Osteocyte (in vitro differentiated cells): ENCODE measurements at regions not wholly inside any gene's neighbourhood (a gene's known extent, or its start where the extent isn't known, plus 50 kb on each side); places are given as distances from the start of the nearest gene placed in this dataset.

Source experiments
- DNase-seq: peaks from one replicate; pipeline ENCODE4 v3.0.0; 2021; ENCODE audit warnings: mixed read lengths; ENCODE audit not compliant: unreplicated experiment; ENCODE audit errors: extremely low spot score
- H3K27ac Mint-ChIP-seq: one replicate; pipeline ENCODE4 v1.8.0; 2021; ENCODE audit warnings: mild to moderate bottlenecking, mixed read lengths; ENCODE audit not compliant: unreplicated experiment
- H3K27me3 Mint-ChIP-seq: one replicate; pipeline ENCODE4 v1.8.0; 2021; ENCODE audit warnings: mixed read lengths; ENCODE audit not compliant: unreplicated experiment
- H3K36me3 Mint-ChIP-seq: one replicate; pipeline ENCODE4 v1.8.0; 2021; ENCODE audit warnings: mixed read lengths; ENCODE audit not compliant: unreplicated experiment
- H3K4me1 Mint-ChIP-seq: one replicate; pipeline ENCODE4 v1.8.0; 2021; ENCODE audit warnings: mixed read lengths; ENCODE audit not compliant: unreplicated experiment
- H3K4me3 Mint-ChIP-seq: one replicate; pipeline ENCODE4 v1.8.0; 2021; ENCODE audit warnings: mild to moderate bottlenecking, moderate library complexity, mixed read lengths; ENCODE audit not compliant: unreplicated experiment
- H3K9me3 Mint-ChIP-seq: one replicate; pipeline ENCODE4 v1.8.0; 2021; ENCODE audit warnings: mixed read lengths; ENCODE audit not compliant: unreplicated experiment
- TF ChIP-seq, protein P1 (sequence below): fragments of 200-600 bp; sonication (generic); IDR thresholded peaks from 2 replicates; pipeline ENCODE4 v1.5.0; 2021; ENCODE audit warnings: antibody characterized with exemption, mild to moderate bottlenecking, moderate library complexity

DNA sequence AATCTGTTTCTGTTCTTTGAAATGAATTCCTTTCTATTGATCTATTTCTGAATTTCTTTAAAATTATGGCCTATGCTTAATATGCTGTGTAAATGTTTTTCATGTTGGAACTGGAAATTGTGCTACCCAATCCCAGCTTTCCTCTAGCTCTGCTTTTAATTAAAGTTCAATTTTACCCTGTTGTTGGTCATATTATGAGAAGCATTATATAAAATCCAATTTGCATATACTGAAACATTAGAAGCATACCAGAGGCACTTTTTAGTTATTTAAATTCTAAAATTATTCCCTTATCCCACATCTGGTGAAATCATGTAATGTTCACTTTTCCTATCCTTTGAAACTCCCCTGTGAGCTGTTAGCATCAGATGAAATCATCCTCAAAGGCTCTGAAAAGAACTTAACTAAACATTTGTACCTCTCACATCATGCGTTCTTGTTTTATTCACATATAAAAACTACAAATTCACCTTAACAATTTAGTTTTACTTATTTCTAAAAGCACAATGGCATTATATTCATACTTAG lies 160.6 kb upstream of the COL21A1 start:
- H3K27ac Mint-ChIP-seq: no peak overlapping the region
- DNase-seq: no peak
- no peaks in the 10 kb centered on the region for H3K9me3 Mint-ChIP-seq
- TF ChIP-seq, protein P1, sequence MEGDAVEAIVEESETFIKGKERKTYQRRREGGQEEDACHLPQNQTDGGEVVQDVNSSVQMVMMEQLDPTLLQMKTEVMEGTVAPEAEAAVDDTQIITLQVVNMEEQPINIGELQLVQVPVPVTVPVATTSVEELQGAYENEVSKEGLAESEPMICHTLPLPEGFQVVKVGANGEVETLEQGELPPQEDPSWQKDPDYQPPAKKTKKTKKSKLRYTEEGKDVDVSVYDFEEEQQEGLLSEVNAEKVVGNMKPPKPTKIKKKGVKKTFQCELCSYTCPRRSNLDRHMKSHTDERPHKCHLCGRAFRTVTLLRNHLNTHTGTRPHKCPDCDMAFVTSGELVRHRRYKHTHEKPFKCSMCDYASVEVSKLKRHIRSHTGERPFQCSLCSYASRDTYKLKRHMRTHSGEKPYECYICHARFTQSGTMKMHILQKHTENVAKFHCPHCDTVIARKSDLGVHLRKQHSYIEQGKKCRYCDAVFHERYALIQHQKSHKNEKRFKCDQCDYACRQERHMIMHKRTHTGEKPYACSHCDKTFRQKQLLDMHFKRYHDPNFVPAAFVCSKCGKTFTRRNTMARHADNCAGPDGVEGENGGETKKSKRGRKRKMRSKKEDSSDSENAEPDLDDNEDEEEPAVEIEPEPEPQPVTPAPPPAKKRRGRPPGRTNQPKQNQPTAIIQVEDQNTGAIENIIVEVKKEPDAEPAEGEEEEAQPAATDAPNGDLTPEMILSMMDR: no peak
- no peaks in the 10 kb centered on the region for H3K4me1 Mint-ChIP-seq
- H3K36me3 Mint-ChIP-seq: no peaks in the 10 kb centered on the region
- H3K27me3 Mint-ChIP-seq: no peaks in the 10 kb centered on the region
- no peak overlapping the region for H3K4me3 Mint-ChIP-seq

DNA sequence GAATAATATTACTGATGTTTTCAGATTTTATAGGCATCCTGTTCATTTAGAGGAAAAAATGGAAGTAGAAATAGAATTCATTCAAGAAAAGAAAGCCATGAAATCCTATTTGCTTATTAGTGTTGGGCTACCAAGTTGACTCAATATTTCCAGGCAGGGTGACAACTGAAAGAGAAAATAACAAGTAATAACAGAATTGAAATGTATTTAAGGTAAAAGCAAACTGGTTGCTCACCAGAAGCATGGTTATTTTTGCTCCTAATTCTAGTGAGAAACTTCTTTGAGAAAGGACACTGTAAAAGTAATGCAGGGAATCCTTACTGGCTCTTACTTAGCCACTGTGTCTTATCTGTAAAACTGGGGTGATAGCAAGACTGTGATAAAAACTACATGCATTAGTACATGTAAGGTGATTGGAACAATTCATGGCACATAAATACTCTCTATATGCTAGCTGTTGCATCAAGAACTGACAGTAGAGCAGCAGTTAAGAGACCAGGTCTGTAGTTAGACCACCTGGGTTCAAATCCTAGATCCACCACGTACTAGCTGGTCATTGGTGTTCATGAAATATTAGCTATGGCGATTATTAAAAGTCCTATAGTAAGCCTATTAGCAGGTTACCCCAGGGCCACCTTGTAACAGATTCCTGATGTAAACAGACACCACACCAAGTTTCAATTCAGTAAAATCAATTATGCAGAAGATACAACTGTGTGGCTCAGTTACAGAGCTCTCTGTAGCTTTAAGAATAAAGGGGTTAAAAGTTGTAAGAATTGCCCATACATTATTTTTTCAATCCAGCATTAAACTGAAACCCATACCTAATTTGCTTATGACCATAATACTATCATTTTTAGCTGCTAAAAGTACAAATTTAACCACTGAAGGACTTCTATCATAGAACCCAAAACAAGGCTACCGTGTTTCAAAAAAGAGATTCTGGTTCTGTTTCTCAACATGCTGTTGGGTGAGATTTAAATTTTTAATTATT lies 159.2 kb upstream of the COL21A1 start:
- no peak overlapping the region for H3K4me3 Mint-ChIP-seq
- DNase-seq: no peak
- H3K27ac Mint-ChIP-seq: no peak overlapping the region
- H3K36me3 Mint-ChIP-seq: peaks cover 5% of the 10 kb centered on the region
- H3K4me1 Mint-ChIP-seq: no peaks in the 10 kb centered on the region
- no peaks in the 10 kb centered on the region for H3K27me3 Mint-ChIP-seq
- H3K9me3 Mint-ChIP-seq: peaks cover 7% of the 10 kb centered on the region
- TF ChIP-seq, protein P1: no peak

DNA sequence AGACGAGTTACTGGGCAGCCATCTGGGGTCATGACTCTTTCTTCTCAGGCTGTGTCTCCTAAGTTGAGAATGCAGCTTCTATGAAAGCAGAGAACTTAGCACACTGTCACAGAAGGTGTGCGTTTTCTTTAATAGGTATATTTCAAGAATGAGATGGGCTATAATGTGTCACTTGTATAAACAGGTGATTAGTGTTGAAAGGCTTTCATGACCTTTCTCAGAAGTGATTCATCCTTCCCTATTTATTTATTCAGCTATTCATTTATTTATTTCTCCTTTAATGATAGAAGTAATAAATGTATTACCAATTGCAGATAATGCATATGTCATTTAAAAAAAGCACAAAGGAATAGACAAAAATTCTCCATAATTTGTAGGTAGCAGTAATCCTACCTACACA lies 157.2 kb upstream of the COL21A1 start:
- DNase-seq: no peak
- Mint-ChIP-seq H3K9me3 (peaks cover 12% of the 10 kb centered on the region), H3K36me3 (peaks cover 11% of the 10 kb centered on the region), H3K27ac (no peak overlapping the region), H3K27me3 (no peaks in the 10 kb centered on the region), H3K4me1 (no peaks in the 10 kb centered on the region), H3K4me3 (no peak overlapping the region)
- TF ChIP-seq, protein P1: no peak

DNA sequence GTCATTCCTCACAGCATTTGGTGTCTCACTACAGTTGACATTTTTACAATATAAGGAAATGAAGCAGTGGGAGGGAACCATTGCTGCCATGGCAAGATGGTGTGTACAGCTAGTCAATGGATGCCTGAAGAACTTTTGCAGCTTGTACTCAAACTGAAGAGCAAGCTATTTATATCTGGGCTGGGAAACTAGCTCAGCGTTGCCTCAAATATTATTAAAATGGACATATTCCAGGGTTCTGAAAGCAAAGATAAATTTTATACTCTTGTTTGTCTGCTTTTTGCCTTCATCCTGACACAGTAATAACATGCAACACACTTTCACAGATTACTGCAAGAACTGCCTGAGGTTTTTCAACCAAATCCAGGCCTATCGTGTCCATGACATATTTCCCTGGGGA lies 156.4 kb upstream of the COL21A1 start:
- TF ChIP-seq, protein P1: no peak
- DNase-seq: no peak
- H3K9me3 Mint-ChIP-seq: peaks cover 12% of the 10 kb centered on the region
- no peaks in the 10 kb centered on the region for H3K27me3 Mint-ChIP-seq
- no peak overlapping the region for H3K4me3 Mint-ChIP-seq
- peaks cover 11% of the 10 kb centered on the region for H3K36me3 Mint-ChIP-seq
- no peaks in the 10 kb centered on the region for H3K4me1 Mint-ChIP-seq
- no peak overlapping the region for H3K27ac Mint-ChIP-seq

DNA sequence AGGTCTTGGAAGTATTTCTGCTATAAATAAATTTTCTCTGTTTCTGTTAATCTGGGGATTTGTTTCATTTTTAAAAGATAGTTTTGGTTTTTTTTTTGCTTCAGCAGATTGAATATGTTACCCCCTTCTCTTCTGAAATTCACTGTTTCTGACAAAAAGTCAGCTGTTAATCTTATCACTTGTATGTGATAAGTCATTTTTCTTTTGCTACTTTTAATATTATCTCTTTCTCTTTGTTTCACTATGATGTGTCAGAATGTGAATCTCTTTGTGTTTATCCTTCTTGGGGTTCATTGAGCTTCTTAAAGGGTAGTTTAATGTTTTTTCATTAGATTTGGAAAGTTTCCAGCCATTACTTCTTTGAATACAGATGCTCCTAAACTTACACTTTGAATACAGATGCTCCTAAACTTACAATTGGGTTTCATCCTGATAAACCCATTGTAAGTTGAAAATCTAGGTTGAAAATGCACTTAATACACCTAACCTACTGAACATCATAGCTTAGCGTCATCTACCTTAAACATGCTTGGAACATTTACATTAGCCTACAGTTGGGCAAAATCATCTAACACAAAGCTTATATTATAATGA lies 154.2 kb upstream of the COL21A1 start:
- H3K36me3 Mint-ChIP-seq: peaks cover 11% of the 10 kb centered on the region
- no peak overlapping the region for H3K27ac Mint-ChIP-seq
- no peak for DNase-seq
- H3K4me1 Mint-ChIP-seq: no peaks in the 10 kb centered on the region
- H3K4me3 Mint-ChIP-seq: no peak overlapping the region
- H3K9me3 Mint-ChIP-seq: peaks cover 14% of the 10 kb centered on the region
- no peaks in the 10 kb centered on the region for H3K27me3 Mint-ChIP-seq
- TF ChIP-seq, protein P1: no peak
